ENCODE measurements at regions not wholly inside any gene's neighbourhood (a gene's known extent, or its start where the extent isn't known, plus 50 kb on each side); places are given as distances from the start of the nearest gene placed in this dataset.

DNA sequence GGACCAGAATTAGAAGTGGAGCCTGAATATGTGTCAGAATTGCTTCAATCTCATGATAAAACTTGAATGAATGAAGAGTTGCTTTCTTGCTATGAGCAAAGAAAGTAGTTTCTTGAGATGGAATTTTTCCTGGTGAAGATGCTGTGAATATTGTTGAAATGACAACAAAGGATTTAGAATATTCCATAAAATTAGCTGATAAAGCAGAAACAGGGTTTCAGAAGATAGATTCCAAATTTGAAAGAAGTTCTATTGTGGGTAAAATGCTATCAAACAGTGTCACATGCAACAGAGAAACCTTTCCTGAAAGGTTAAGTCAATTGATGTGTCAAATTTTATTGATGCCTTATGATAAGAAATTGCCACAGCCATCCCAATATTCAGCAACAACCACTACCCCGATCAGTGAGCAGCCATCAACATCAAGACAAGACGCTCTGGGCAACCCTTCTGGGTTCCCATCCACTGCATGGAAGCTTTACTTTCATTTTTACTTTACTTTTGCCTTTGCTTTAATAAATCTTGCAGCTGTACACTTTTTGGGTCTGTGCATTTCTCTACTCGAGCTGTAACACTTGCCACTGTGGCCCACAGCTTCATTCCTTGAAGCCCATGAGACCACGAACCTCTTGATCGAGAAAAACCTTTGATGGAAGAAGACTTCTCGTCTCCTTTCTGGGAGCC, 104.0 kb upstream of the SSTR1 start:
- no peak overlapping the region for H3K4me3 ChIP-seq (replicated peaks in 1 of 2; ENCODE audit: low read depth in 2 of 2, low read length in 2 of 2)
- TF ChIP-seq, protein P1, sequence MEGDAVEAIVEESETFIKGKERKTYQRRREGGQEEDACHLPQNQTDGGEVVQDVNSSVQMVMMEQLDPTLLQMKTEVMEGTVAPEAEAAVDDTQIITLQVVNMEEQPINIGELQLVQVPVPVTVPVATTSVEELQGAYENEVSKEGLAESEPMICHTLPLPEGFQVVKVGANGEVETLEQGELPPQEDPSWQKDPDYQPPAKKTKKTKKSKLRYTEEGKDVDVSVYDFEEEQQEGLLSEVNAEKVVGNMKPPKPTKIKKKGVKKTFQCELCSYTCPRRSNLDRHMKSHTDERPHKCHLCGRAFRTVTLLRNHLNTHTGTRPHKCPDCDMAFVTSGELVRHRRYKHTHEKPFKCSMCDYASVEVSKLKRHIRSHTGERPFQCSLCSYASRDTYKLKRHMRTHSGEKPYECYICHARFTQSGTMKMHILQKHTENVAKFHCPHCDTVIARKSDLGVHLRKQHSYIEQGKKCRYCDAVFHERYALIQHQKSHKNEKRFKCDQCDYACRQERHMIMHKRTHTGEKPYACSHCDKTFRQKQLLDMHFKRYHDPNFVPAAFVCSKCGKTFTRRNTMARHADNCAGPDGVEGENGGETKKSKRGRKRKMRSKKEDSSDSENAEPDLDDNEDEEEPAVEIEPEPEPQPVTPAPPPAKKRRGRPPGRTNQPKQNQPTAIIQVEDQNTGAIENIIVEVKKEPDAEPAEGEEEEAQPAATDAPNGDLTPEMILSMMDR (IDR thresholded peaks at IDR 0.05; ENCODE audit: low read depth, low read length) = no peak
- no peak for DNase-seq (ENCODE audit: low read depth in 2 of 2)

DNA sequence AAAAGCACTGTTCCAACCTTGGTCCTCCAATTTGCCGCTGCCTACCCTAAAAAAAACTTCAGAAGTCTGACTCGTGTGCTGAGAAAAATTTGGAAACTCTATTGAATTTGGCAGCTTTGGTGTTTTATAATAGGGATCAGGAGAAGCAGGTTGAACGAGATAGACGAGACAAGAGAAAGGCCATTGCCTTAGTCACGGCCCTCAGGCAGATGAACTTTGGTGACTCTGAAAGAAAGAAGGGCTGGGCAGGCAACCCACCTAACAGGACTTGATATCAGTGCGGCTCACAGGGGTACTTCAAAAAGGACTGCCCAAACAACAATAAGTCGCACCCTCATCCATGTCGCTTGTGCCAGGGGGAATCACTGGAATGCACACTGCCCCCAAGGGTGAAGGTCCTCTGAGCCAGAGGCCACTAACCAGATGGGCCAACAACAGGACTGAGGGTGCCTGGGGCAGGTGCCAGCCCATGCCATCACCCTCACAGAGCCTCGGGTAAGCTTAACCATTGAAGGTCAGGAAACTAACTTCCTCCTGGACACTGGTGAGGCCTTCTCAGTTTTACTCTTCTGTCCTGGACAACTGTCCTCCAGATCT, 102.5 kb upstream of the SSTR1 start:
- no peak for DNase-seq (ENCODE audit: low read depth in 2 of 2)
- H3K4me3 ChIP-seq (replicated peaks in 1 of 2; ENCODE audit: low read depth in 2 of 2, low read length in 2 of 2) = no peak overlapping the region
- TF ChIP-seq, protein P1 (IDR thresholded peaks at IDR 0.05; ENCODE audit: low read depth, low read length) = no peak

DNA sequence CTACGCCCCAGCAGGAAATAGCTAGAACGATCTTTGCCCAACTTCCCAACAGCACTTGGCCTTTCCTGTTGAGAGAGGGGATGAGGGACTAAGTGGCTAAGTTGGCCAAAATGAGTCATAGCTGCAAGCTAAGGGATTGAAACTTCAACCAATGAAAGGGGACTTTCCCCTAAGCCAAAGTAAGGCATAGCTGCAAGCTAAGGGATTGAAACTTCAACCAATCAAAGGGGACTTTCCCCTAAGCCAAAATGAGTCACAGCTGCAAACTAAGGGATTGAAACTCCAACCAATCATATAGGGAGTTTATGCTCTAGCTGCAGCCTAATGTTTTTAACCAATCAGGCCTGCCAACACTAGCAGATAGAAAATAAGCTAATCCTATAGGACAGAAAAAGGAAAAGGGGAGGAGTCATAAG, 100.5 kb upstream of the SSTR1 start:
- H3K4me3 ChIP-seq (replicated peaks in 1 of 2; ENCODE audit: low read depth in 2 of 2, low read length in 2 of 2) = no peak overlapping the region
- TF ChIP-seq, protein P1 (IDR thresholded peaks at IDR 0.05; ENCODE audit: low read depth, low read length) = no peak
- DNase-seq (ENCODE audit: low read depth in 2 of 2) = no peak

DNA sequence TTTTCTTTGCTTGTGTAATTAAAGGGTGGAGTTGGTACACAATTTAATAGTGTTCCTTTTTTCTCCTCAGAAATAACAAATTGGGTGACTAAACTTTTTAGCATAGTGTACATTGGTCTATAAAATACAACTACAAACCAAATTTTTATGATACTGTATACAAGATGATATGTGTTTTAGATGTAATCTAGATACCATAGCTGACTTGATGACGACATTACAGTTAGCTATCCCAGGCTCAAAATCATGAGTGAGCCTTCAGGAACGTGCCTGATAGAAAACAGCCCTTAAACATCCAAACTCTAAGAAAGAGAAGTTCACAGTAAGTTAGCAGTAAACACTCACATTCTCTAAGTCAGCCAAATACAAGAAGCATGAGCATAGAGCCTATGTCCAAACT, 99.0 kb upstream of the SSTR1 start:
- H3K4me3 ChIP-seq (replicated peaks in 1 of 2; ENCODE audit: low read depth in 2 of 2, low read length in 2 of 2) = no peak overlapping the region
- peak; percentile 3 to 33 for DNase-seq (ENCODE audit: low read depth in 2 of 2)
- TF ChIP-seq, protein P1 (IDR thresholded peaks at IDR 0.05; ENCODE audit: low read depth, low read length) = no peak

DNA sequence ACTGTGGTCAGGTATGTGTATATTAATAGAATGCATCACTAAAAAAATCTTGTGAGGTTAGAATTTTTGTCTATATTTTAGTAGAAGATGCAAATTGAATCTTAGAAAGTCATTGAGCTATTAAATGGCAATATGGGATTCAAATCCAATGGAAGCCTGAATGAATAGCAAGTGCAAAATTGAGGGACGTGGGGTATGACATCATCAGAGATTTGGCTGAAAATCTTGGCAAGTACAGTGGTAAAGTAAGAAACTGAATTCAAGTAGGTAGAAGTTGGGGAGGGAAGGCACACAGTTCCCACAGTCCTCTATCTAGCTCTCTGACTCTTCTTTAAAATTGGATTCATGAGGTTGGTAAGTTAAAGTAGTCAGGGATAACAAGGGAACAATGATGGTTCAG, 97.4 kb upstream of the SSTR1 start:
- TF ChIP-seq, protein P1 (IDR thresholded peaks at IDR 0.05; ENCODE audit: low read depth, low read length) = no peak
- no peak for DNase-seq (ENCODE audit: low read depth in 2 of 2)

DNA sequence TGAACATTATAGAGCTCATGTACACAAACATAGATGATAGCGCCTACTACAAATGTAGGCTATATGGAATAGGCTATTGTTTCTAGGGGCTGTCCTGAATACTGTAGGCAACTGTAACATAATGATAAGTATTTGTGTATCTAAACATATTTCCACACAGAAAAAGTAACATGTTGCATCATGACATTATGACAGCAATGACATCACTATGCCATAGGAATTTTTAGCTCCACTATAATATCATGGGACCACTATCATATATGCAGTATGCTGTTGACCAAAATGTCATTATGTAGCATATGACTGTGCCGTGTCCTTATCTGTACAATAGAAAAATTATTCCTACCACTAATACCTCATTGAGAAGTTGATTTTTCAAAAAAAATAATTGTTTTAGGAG, 96.7 kb upstream of the SSTR1 start:
- no peak for DNase-seq (ENCODE audit: low read depth in 2 of 2)
- no peak overlapping the region for H3K4me3 ChIP-seq (replicated peaks in 1 of 2; ENCODE audit: low read depth in 2 of 2, low read length in 2 of 2)
- TF ChIP-seq, protein P1 (IDR thresholded peaks at IDR 0.05; ENCODE audit: low read depth, low read length) = no peak

More for the DNA sequence above, 97.4 kb upstream of the SSTR1 start:
- no peak overlapping the region for H3K4me3 ChIP-seq (replicated peaks in 1 of 2; ENCODE audit: low read depth in 2 of 2, low read length in 2 of 2)
